Calu3 (cell line): ENCODE measurements at regions not wholly inside any gene's neighbourhood (a gene's known extent, or its start where the extent isn't known, plus 50 kb on each side); places are given as distances from the start of the nearest gene placed in this dataset.

ENCODE experiments used
- BruUV-seq: library from RNA; stranded (reverse); fragments of 400-500 nt; replicated peaks from 2 replicates; lab custom pipeline; 2021; lab: Mats Ljungman, UMichigan
- CTCF ChIA-PET: fragments of 300-600 bp; sonication (Branson Sonifier 250); formaldehyde crosslinking; loops from one replicate; lab custom pipeline; 2022; ENCODE audit warnings: antibody characterized with exemption; lab: Charles Lee
- DNase-seq: peaks from one replicate; pipeline ENCODE4 v3.0.0; 2022
- H3K27ac Mint-ChIP-seq: one replicate; pipeline ENCODE4 v1.8.0; 2022; ENCODE audit warnings: mixed read lengths; ENCODE audit not compliant: unreplicated experiment
- H3K27me3 Mint-ChIP-seq: one replicate; pipeline ENCODE4 v1.8.0; 2022; ENCODE audit warnings: mixed read lengths; ENCODE audit not compliant: unreplicated experiment
- H3K36me3 Mint-ChIP-seq: one replicate; pipeline ENCODE4 v1.8.0; 2022; ENCODE audit warnings: mild to moderate bottlenecking, moderate library complexity, mixed read lengths; ENCODE audit not compliant: insufficient read depth, unreplicated experiment
- H3K4me1 Mint-ChIP-seq: one replicate; pipeline ENCODE4 v1.8.0; 2022; ENCODE audit warnings: mild to moderate bottlenecking, low read depth, mixed read lengths; ENCODE audit not compliant: unreplicated experiment
- H3K4me3 Mint-ChIP-seq: one replicate; pipeline ENCODE4 v1.8.0; 2022; ENCODE audit warnings: mild to moderate bottlenecking, low read depth, moderate library complexity, mixed read lengths; ENCODE audit not compliant: unreplicated experiment
- H3K9me3 Mint-ChIP-seq: one replicate; pipeline ENCODE4 v1.8.0; 2022; ENCODE audit warnings: low read depth, mixed read lengths; ENCODE audit not compliant: unreplicated experiment
- CTCF ChIP-seq: fragments of 200-600 bp; IDR thresholded peaks from one replicate; pipeline ENCODE4 v1.8.0; 2022; ENCODE audit warnings: antibody characterized with exemption; ENCODE audit not compliant: unreplicated experiment
- intact Hi-C: fragments of 100-400 bp; cut with micrococcal nuclease; formaldehyde crosslinking; loops from one replicate; pipeline ENCODE4 v1.10.0; 2022; ENCODE audit not compliant: unreplicated experiment

DNA sequence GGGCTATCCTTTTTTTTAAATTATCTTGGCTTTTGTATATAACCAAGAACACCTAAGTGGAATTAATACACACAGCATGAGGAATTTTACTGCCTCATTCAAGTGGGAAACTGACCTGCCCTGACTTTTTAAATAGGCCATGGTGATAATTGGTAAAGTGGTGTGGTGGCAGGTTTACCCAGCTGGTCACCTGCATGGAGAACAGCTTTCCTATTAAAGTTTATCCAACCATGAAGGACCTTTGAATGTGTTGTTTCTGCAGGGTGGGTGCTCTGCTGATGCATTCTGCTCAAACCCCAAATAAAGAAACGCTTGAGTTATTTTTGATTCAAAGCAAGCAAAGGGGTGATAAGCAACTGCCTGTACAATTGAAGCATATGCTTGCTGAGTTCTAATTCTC is 261.0 kb upstream of the GRIN3A start:
- Mint-ChIP-seq H3K27ac (no peak overlapping the region), H3K36me3 (no peaks in the 10 kb centered on the region), H3K4me1 (no peaks in the 10 kb centered on the region), H3K9me3 (no peaks in the 10 kb centered on the region), H3K4me3 (no peak overlapping the region), H3K27me3 (no peaks in the 10 kb centered on the region)
- intact Hi-C loops = no loop called here
- no peak for DNase-seq
- no peak for TF ChIP-seq CTCF
- CTCF ChIA-PET = no interaction called here
- BruUV-seq = no TSS peak

DNA sequence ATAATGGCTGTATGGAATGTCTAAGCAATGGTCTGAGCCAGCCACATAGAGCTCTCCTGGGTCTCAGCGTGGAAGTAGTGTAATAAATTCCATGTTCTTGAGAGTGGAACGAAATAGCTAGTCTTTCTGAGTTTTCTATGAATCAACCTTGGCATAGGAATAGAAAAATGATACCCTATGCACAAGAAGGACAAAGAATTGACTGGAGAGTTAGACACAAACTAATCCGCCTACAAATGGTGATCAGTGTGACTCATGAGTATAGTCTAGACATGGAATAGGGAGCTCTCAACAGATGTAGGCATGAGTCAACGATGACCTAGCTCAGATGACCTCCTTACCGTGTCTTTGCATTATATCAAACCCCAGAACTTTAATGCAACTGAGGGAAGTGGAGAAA is 256.8 kb upstream of the GRIN3A start:
- no peaks in the 10 kb centered on the region for H3K27me3 Mint-ChIP-seq
- H3K36me3 Mint-ChIP-seq = no peaks in the 10 kb centered on the region

GRCh38 chr9:101993771-101994170 is 255.3 kb upstream of the GRIN3A start:
- H3K4me1 Mint-ChIP-seq = no peaks in the 10 kb centered on the region
- no peaks in the 10 kb centered on the region for H3K27me3 Mint-ChIP-seq
- no TSS peak for BruUV-seq
- H3K27ac Mint-ChIP-seq = no peak overlapping the region
- H3K36me3 Mint-ChIP-seq = no peaks in the 10 kb centered on the region
- no peak for DNase-seq
- H3K9me3 Mint-ChIP-seq = no peaks in the 10 kb centered on the region
- no peak for TF ChIP-seq CTCF
- H3K4me3 Mint-ChIP-seq = no peak overlapping the region
- intact Hi-C loops = no loop called here
- CTCF ChIA-PET = no interaction called here

More for the DNA sequence above, 256.8 kb upstream of the GRIN3A start:
- no peak for DNase-seq
- CTCF ChIA-PET = no interaction called here
- no peak overlapping the region for H3K4me3 Mint-ChIP-seq
- intact Hi-C loops = no loop called here
- no peaks in the 10 kb centered on the region for H3K9me3 Mint-ChIP-seq
- BruUV-seq = no TSS peak
- no peak overlapping the region for H3K27ac Mint-ChIP-seq
- H3K4me1 Mint-ChIP-seq = no peaks in the 10 kb centered on the region
- no peak for TF ChIP-seq CTCF

- intact Hi-C loops = no loop called here
- no peaks in the 10 kb centered on the region for H3K9me3 Mint-ChIP-seq
- H3K27me3 Mint-ChIP-seq = no peaks in the 10 kb centered on the region
- no peak for TF ChIP-seq CTCF
- no TSS peak for BruUV-seq
- H3K4me3 Mint-ChIP-seq = no peak overlapping the region
- CTCF ChIA-PET = no interaction called here
- no peaks in the 10 kb centered on the region for H3K36me3 Mint-ChIP-seq
- no peak for DNase-seq
- H3K27ac Mint-ChIP-seq = no peak overlapping the region
- no peaks in the 10 kb centered on the region for H3K4me1 Mint-ChIP-seq
Measured at GRCh38 chr9:101991926-101992325, 253.5 kb upstream of the GRIN3A start.
